ENCODE measurements at regions not wholly inside any gene's neighbourhood (a gene's known extent, or its start where the extent isn't known, plus 50 kb on each side); places are given as distances from the start of the nearest gene placed in this dataset.

DNA sequence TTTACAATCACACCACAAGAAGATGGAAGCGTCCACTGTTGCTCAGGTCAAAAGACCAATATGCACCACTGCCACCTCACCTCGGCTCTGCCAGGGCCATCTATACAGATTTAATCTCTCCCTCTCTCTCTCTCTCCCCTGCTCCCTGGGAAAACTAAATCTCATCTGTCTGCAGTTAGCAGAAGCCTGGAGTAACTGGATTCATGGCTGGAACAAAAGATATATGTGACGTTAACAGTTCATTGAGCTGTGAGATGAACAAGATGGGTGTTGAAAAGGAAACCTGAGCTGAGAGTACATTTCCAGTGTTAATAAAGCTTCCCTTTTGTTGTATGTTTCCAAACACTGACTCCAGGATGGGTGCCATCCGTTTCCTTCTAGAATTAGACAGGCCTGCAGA lies 369.7 kb downstream of the CDK5RAP2 start:
- TF ChIP-seq, protein P1, sequence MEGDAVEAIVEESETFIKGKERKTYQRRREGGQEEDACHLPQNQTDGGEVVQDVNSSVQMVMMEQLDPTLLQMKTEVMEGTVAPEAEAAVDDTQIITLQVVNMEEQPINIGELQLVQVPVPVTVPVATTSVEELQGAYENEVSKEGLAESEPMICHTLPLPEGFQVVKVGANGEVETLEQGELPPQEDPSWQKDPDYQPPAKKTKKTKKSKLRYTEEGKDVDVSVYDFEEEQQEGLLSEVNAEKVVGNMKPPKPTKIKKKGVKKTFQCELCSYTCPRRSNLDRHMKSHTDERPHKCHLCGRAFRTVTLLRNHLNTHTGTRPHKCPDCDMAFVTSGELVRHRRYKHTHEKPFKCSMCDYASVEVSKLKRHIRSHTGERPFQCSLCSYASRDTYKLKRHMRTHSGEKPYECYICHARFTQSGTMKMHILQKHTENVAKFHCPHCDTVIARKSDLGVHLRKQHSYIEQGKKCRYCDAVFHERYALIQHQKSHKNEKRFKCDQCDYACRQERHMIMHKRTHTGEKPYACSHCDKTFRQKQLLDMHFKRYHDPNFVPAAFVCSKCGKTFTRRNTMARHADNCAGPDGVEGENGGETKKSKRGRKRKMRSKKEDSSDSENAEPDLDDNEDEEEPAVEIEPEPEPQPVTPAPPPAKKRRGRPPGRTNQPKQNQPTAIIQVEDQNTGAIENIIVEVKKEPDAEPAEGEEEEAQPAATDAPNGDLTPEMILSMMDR (IDR thresholded peaks at IDR 0.05) = no peak
- no peak for TF ChIP-seq POLR2A (IDR thresholded peaks at IDR 0.05)
- TF ChIP-seq POLR2AphosphoS5 (IDR thresholded peaks at IDR 0.05) = no peak
